NOMO-1 treated with dmso at 0.1 percent for 144 hours (cell line): ENCODE measurements at regions not wholly inside any gene's neighbourhood (a gene's known extent, or its start where the extent isn't known, plus 50 kb on each side); places are given as distances from the start of the nearest gene placed in this dataset.
A peak's percentile ranks its signal among the peaks of the same experiment; 100 is the strongest.

Source experiments
- DNase-seq: peaks from one replicate; lab custom pipeline; 2025; ENCODE audit not compliant: unreplicated experiment; lab: John Stamatoyannopoulos, UW

DNA sequence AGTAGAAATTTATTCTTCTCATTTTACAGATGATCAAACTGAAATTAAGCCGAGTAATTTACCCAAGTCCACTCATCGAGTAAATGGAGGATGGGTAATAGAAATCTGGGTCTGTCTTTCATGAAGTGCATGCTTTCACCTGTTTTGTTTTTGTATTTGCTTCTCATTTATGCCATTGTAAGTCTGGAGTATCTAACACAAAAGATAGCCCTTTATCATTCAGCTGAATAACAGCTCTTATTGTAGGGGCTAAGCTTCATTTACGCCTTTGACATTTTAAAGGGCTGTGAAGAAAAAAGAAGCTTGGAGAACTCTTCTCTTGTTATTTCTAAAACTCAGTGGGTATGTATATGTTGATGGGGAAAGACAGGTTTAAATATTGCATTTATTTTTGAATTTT lies 1196.2 kb upstream of the TENM4 start:
- DNase-seq, result no peak

DNA sequence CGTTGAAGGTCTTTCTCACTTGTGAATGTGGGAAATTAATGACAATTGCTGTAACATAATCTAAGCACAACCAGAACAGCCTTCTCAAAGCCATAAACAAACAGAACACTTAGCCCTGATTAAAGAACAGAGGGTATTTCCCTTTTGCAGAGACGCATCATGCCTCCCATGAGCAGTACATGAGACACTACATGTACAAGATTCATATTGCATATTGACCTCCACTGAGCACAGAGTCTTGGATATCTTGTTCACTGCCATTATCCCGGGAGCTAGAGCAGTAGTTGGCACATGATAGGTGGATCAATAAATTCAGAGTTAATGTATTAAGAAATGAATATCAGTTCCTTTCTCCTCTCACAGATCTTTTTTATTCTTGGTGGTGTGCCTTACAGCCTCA lies 1194.3 kb upstream of the TENM4 start:
- no peak for DNase-seq

DNA sequence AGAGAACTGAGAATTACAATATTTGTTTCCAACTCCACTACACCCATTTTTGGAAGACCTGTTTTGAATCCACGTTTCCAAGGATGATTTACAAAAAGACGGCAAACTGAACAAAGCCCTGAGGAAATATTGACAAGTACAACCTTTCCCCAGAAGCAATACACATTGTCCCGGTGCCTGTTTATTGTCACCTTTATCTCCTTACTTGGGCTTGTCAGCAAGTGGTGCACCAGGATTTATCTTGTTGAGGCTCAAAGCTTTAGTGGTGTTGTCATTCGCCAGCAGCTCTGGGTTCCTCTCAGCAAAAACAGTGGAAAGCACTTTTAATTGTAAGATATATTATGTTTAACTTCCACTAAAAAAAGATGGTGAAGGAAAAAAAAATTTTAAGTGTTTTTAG lies 1191.9 kb upstream of the TENM4 start:
- no peak for DNase-seq

DNA sequence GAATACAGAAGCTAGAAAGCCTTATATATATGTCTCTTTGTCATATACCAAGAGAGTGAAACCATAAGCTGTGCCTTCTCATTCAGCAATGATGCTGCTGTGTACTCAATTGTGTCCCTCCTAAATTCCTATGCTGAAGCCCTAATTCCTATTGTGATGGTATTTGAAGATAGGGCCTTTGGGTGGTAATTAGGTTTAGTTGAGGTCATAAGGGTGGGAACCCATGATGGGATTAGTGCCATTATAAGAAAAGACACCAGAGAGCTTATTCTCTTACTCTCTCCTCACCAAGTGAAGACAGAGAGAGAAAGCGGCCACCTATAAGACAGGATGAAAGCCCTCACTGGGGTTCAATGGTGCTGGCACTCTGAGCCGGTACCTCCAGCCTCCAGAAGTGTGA lies 1191.3 kb upstream of the TENM4 start:
- DNase-seq, result no peak

DNA sequence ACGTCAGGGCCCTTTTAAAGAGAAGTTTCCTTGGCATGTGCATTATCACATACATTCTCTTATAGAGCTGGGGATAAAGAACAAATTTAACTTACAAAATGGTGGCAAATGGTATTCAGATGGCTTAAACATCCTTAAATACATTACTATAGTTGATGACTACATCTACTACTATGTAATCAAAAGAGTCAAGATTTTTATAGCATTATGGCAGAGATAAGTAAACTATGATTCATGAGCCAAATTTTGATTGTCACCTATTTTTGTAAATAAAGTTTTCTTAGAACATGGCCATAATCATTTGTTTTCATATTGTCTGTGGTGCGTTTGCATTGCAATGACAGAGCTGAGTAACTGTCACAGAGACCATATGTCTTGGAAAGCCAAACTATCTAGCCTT lies 1188.6 kb upstream of the TENM4 start:
- no peak for DNase-seq

DNA sequence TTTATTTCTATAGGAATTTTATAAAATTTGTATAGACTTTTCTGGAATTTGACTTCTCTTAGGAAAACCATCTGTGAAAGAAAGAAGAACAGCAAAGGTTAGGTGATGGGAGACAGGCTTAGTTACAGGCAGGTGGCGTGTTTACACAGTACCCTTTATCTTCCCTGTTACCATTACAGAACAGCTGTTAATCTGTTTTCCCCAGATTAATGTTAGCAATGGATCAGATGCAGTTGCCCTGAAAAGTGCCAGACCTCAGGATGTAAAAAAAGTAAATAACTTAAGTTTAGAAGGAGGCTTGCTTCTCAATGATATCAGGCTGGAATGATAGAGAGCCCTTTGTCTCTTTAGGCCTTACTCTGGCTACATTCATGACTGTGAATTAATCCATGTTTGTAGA lies 1186.5 kb upstream of the TENM4 start:
- no peak for DNase-seq

DNA sequence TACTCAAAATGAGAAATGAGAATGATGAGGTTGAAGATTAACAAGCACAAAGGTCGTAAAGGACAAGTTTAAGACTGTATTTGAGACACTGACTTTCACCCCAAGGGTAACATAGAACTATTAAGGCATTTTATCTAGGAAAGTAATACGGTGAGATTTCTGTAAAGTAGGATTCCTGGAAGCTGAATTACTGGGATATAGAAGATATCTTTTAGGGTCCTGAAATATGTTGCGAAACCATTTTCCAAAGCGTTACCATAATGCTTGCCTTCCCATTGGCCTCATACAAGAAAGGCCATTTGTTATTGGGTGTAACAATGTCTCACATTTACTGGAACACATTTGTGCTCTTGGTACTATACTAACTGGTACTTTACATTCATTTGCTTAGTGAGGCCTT lies 1185.9 kb upstream of the TENM4 start:
- no peak for DNase-seq

DNA sequence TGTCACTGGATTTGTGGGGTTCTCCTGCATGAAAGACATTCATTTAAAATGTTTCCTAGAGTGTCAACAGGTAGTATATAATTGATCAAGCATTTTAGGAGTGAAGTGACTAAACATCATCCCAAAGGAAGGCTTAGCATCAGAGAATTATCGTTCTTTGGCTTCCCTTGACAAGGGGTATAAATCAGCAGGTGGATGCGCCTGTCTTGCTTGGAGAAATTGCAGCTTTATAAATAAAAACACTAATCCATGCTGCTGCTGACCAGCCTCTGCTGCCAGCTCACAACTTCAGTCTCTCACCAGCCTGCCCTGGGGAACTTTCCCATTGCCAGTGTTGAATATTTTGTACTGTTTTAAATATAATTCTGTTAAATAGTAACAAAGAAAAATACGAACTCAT lies 1184.7 kb upstream of the TENM4 start:
- no peak for DNase-seq

DNA sequence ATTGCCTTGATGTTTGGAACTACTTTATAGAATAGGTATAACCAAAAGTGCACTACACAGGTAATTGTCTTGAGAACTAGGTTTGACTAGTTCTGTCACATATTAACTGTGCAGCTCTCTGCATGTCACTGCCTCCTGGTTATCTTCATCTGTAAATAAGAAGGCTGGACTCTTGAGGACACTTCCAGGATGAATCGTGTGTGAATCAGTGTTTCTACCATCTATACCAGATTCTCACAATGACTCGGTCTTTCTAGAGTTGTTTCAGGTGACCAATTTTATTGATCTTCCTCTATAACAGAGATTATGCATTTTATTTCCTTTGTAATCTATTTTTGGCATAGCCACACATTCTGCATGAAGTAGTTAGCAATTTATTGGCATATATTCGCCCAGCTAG lies 1181.0 kb upstream of the TENM4 start:
- no peak for DNase-seq

DNA sequence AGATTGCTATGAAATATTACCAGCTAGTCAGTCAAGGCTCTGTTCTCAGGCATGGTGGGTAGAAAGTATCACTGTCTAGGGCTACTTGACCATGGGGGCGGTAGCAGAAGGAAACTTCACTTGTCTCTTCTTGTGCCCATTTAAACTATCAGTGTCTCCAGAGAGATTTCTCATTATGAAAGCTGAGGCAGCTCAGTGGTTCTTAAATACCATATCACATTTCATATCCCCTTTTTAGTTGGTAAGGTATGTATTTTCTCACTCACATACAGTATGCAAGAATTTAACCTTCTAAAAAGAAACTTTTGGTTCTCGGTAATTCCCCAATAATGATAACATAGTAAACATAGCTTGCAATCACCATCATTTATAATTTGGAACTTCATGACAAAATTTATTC lies 1180.0 kb upstream of the TENM4 start:
- DNase-seq, result no peak

DNA sequence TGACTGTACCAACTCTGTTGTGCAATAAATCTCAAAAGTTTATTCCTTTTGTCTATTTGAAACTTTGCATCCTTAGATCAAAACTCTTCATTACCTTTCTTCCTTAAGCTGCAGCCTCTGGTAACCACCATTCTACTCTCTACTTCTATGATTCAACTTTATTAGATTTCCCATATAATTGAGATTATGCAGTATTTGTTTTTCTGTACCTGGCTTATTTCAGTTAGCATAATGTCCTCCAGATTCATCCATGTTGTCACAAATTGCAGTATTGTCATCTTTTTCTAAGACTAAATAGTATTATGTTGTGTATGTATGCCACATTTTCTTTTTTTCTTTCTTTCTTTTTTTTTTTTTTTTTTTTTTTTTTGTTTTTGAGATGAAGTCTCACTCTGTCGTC lies 1176.3 kb upstream of the TENM4 start:
- DNase-seq, result no peak

DNA sequence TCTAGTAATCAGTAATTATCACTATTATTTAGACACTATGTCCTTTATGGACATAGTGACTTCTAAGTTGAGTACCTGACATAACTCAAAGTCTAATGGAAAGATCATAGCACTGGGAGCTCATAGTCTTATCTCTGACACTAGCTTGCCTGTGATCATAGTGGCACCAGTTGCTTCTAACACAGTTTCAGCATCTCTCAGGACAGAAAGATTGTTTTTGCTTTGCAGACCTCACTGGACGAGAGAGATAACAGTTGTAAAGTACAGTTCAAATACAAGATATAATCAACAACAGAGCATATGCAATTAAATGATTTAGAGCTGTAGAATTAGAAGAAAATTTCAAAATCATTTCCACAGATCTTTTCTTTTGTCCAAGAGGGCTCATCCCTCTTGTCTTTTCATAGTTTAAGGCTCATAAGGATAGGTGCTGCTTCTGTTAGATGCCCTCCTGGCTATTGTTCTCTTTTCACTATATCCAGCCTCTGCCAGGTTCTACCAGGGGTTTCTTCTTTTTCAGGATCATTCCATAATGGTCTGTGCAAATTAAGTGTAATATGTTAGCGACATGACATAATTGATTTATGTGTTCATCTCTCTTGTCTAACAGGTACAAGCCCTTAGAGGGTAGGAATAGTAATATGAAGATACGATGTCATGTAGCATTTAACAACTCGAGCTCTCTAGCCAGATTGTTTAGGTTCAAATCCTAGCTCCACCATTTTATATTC lies 1175.4 kb upstream of the TENM4 start:
- DNase-seq, result no peak

DNA sequence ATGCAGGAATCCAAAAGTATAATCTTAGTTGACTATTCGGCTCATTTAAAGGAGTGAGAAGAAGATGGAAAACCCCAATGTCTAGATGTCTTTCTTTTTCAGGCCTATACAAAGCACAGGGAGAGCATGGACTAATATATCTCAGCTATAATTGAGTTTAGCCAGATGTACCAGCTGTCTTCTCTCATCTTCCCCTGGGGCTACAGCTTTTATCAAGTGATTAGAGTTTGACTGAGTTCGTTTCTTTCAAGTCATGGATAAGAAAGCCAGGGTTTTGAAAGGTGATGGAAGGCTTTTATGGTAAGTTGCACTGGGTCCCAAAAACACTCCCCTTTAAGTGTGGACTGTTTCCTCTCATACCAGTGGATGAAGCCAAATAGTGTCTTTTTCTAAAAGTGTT lies 1172.8 kb upstream of the TENM4 start:
- no peak for DNase-seq

DNA sequence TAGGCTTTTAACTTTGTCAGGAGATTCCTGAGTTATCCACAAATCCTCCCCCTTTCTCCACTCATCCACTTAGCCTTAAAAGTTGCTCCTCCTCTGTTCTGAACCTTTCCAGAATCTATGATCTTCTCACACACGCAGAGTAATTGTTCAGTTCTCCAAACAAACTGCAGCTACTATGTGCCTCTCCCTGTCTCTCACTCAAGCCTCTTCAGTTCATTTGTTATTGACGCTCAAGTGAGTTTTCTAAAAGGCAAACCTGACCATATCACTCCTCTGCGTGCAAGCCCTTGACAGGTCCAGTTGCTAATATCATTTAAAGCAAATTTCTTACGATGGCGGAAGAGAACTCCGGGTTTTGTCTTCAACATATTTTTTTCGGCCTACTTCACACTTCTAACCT lies 1169.7 kb upstream of the TENM4 start:
- DNase-seq, result no peak

DNA sequence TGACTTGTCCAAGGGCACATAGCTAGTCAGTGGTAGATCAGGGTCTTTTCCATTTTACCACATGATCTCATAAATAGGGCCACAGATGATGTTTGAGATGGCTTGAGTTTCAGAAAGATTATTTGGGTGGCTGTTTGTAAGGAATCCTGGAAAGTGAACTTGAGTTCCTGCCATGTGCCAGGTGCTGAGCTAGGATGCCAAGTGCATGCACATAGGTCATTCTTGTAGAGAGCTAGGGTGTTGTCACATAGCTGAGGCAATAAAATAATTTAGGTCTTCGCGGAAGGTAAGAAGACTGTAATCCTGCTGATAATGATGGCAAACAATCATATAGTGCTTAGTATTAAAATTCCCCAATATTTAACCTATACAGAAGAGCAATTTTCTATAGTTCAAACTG lies 1162.6 kb upstream of the TENM4 start:
- no peak for DNase-seq

DNA sequence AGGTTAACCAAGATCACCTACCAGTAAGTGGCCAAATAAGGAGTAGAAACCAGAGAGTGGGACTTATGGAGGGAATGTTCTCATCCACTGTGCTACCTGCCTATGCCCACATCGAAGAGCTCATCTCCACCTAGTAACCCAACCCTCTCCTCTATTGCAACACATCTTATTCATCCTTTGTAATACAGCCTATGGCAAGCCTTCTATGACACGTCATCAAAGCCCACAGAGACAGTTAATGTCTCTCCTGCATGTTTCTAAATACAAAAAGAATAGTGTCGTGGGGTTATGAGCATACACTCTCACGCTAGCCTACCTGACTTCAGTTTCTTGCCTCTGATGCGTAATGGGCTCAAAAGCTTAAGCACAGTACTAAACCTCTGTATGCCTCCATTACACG lies 1158.1 kb upstream of the TENM4 start:
- no peak for DNase-seq

DNA sequence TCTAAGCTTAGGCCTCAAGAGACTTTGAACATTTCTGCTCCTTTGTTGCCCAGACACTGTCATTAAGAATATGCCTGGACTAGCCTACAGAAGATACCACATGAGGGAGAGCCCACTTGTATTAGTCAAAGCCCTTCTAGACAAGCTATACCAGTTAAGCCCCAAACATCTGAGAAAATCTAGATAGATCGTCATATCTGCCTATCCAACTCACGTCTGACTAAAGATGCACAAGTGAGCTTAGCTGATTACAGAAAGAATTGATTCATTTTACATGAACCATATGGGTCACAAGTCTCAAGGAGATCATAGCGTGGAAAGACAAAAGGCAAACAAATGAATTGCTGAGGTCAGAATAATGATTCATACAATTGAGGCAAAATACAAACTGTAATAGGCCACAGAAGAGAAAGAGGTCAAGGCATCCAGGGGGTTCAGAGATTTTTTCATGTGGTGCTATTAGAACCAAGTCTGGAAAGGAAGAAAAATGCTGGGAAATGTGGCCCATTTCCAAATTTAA lies 1155.5 kb upstream of the TENM4 start:
- DNase-seq, result no peak

DNA sequence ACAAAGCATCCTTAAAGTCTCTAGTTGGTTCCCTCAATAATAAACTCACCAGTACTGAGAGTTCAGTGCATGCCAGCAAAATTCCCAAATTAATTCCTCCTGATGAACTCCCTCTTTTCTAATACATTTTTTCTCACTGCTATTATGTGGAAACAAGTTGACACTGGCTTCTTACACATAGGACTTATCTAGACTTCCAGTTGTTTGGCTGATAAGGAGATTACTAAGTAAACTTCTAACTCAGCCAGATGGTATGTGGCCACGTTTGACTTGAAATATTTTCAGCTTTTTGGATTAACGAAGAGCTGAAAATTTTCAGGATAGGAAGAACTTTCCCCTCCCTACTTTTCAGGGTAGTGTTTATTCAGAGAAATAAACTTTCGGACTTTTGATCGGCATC lies 1154.2 kb upstream of the TENM4 start:
- DNase-seq, result no peak

DNA sequence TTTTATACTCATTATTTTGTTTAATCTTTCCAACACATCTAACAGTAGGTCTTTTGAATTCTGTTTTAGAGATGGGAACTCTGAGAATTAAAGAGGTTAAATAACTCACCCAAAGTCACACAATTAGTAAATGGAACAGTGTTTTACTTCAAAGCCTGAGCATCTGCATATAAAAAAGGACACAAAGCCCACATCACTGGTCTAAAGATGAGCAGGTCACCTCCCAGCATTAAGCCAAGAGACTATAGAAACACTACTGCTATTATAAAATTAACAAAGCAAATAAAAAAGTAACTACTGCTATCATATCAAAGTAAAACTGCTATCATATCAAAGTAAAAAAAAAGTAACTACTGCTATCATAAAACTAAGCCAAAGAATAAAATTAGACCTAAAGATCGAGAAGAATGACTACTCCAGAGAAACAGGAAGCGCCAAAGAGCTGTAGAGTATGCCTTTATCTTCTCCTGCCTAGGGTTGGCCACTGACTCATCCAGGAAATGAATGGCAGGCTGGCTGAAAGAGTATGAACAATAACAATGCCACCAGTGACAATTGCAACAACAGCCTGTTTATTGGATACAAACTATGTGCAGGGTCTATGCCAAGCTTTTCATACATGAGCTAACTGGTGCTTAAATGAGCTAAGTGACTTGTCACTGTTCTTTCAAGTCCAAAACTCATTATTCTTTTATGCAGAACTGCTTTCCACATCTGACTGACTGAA lies 1153.0 kb upstream of the TENM4 start:
- peak; percentile 35 for DNase-seq

DNA sequence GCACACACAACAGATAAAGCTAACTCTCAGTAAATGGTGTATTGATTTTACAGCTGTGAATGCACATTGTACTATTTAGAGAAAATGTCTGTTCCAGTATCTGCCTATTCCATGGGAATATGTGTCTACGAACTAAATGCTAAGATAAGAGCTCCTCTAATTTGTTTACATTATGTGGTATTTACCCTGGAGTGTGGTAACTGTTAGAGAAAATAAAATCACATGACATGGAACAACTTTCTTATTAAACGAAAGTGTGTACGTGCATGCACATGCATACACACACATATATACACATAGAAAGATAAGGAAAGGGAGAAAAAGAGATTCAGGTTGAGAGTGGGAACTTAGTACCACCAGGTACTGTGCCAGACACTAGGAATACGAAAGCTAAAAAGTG lies 1151.7 kb upstream of the TENM4 start:
- no peak for DNase-seq

DNA sequence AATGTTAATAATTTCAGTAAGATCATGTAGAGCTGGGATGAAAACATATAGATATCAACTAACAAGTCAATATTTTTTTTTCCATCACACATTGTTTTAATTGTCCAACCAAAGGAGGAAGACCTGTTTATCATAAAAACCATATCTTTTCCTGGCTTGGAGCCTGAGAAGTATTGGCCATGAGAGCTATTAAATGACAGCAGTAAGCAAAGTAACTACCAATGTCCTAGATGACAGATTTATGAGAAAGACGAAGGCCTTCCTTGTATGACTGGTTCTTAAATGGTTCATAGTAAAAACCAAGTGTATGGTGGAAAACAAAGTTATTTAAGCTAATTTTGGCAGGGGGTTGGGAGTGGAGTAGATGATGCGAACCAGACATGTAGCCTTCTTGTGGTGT lies 1147.1 kb upstream of the TENM4 start:
- no peak for DNase-seq

DNA sequence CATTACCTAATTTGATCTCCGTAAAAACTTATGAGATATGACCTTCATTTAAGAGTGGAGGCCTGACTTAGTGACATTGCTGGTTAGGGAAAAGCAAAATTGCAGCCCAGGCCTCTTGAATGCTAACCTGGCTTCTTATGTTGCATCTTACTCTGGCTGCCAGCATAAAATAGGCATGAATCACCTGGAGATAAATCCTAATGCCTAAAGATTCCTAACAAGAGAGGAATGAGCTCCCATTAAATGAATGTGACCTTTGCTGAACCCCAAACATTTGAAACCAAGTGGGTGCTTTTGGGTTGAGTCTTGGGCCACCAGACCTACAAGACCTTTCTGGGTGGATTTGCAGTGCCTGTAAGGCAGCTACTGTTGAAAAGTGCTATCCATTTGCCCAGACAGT lies 1145.6 kb upstream of the TENM4 start:
- no peak for DNase-seq

DNA sequence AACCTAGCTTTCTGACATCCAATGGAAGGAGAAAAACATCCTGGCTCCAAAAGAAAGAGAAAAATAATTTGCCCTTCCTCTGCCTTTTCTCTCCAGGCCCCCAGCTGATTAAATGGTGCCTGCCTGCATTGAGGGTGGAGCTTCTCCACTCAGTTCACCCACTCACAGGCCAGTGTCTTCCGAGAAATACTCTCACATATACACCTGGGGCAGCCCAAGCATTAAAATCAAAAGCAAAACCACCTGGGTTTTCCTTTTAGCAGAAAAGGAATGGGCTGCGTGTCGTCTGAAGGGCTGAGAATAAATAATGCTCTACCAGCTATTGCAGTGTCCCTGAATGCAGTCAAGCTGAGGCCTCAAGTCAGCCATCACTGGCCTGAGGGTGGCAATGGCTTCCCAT lies 1143.8 kb upstream of the TENM4 start:
- no peak for DNase-seq
